Heart left ventricle (tissue), 16 donors: ENCODE measurements at regions not wholly inside any gene's neighbourhood (a gene's known extent, or its start where the extent isn't known, plus 50 kb on each side); places are given as distances from the start of the nearest gene placed in this dataset.

Experiments used
- ATAC-seq, 4 donors: fragments of 200-7000 bp; cut with Tn5 transposase; one replicate each; pipeline ENCODE4 v1.9.1; 2020 to 2022; ENCODE audit warnings: moderate library complexity in 4 of 4, mild to moderate bottlenecking in 3 of 4, moderate number of reproducible peaks in 1 of 4
- DNase-seq, 5 donors: peaks; one replicate each; pipeline ENCODE4 v3.0.0-alpha.2; 2020
- H3K27ac ChIP-seq, 12 donors: fragments of 200-600 bp; sonication (generic) in 4 of 12; one replicate each; pipeline versions ENCODE4 v1.5.0 to v1.8.0; 2016 to 2022; ENCODE audit warnings: mild to moderate bottlenecking in 2 of 12
- H3K27me3 ChIP-seq, 9 donors: fragments of 200-600 bp; sonication (generic) in 2 of 9; one replicate each; pipeline versions ENCODE4 v1.5.1 to v1.8.0; 2016 to 2022; ENCODE audit warnings: mild to moderate bottlenecking in 3 of 9
- H3K36me3 ChIP-seq, 9 donors: fragments of 200-600 bp; sonication (generic) in 2 of 9; one replicate each; pipeline versions ENCODE4 v1.5.0 to v1.8.0; 2018 to 2022; ENCODE audit warnings: mild to moderate bottlenecking in 2 of 9
- H3K4me1 ChIP-seq, 12 donors: fragments of 200-600 bp; sonication (generic) in 4 of 12; one replicate each; pipeline versions ENCODE4 v1.5.0 to v1.8.0; 2016 to 2022; ENCODE audit warnings: mild to moderate bottlenecking in 3 of 12
- H3K4me3 ChIP-seq, 12 donors: fragments of 200-600 bp; sonication (generic) in 4 of 12; one replicate each; pipeline versions ENCODE4 v1.5.0 to v1.8.0; 2017 to 2022; ENCODE audit warnings: mild to moderate bottlenecking in 9 of 12, moderate library complexity in 4 of 12
- H3K9me3 ChIP-seq, 12 donors: fragments of 200-600 bp; sonication (generic) in 4 of 12; one replicate each; pipeline versions ENCODE4 v1.5.0 to v1.8.0; 2016 to 2022; ENCODE audit warnings: mild to moderate bottlenecking in 1 of 12
- POLR2A ChIP-seq, 2 donors: fragments of 450-650 bp; IDR thresholded peaks; one replicate each; pipeline ENCODE4 v1.6.1; 2017; ENCODE audit warnings: antibody characterized with exemption in 2 of 2, mild to moderate bottlenecking in 2 of 2, moderate library complexity in 2 of 2
- WGBS, 4 donors: extraction: QIAGEN DNeasy Blood & Tissue Kit in 2 of 4; methylation state at CpG; one replicate each; pipeline versions ENCODE4 v1.1.5 to v1.1.7; 2013 to 2018; 5-methylcytosine and 5-hydroxymethylcytosine counted together
- intact Hi-C, 10 donors: fragments of 100-400 bp; cut with DNase I; formaldehyde crosslinking; loops; one replicate each; pipeline versions ENCODE4 v1.11.1 to v1.14.2; 2022
- TF ChIP-seq, protein P1 (sequence below), 12 donors: fragments of 200-600 bp; sonication (generic) in 4 of 12; IDR thresholded peaks; one replicate each; pipeline versions ENCODE4 v1.5.0 to v1.8.0; 2018 to 2022; ENCODE audit warnings: antibody characterized with exemption in 12 of 12, mild to moderate bottlenecking in 5 of 12
- donor health status: ischemic (EF 13 %, LVEDD 7.1; RV severe dilation, severe dysfunction).
- donor health status: healthy with polysubstance abuse.
- donor health status: DM: no; HTN: yes; CAD: no.
- donor health status: DM: no; HTN: no; CAD: no.
- donor health status: ischemic (EF 25% LVEDD 6.9; RV normal size, moderate dysfunction).
- donor health status: ischemic (EF 25% LVEDD 5.7; RV mildly dilated, moderate dysfunction).
- donor health status: healthy.
- donor health status: DM: yes; HTN: yes; CAD: no.
- donor health status: ischemic (EF 35%, LVEDD 5.7; RV mildly dilated, moderate dysfunction).
- donor health status: nonischemic (EF 11% LVEDD 7.7; RV severe dilation, severe dysfunction).
- donor health status: DM: yes; HTN: yes; CAD: no.
- donor health status: PGD.
- donor health status: ischemic (EF 29% LVEDD 5.4; RV normal size, mild dysfunction).
- donor health status: nonischemic (EF 23%, LVEDD 6.1; RV moderate dilation, normal function).

DNA sequence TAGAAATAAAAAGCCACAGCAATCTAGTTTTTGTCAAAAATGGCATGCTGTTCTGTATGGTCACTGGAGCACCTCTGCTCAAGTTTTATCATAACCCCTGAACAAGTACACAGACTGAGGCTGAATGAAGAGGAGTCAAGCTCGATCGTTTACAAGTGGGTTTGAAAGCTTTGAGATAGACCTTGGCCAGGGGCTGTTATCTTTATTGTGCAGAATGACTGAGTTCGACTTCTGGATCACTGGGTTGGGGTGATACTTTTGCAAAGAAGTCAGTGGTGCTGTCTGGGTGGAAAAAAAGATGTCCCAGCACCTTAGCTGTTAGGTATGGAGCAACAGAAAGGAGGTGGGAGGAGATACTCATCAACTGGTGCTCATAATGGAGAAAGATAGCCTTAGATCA lies 446.0 kb downstream of the HACE1 start:
- intact Hi-C loops, result no loop called here
- no peak for ATAC-seq
- 68 to 76% (median 71%) methylated on average over 3 of the region's 3 CpGs for WGBS, 4 donors

DNA sequence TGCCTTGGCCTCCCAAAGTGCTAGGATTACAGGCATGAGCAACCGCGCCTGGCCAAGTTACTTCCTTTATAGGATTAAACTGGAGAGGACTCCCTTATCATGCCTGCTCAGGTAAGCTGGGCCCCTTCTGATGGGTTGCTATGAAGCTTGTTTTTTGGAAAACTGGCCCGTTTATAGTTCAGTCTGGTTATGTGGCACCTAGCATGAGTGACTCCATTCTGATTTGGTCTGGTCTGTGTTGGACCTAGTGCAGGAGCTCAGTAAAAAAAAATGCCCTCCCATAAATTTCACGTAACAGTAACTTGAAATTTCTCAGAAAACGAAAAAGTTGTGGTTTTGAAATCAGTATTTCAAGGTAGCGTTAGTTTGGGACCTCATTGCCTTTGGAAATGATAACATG lies 448.4 kb downstream of the HACE1 start:
- TF ChIP-seq POLR2A (IDR thresholded peaks at IDR 0.05), result no peak
- TF ChIP-seq, protein P1, sequence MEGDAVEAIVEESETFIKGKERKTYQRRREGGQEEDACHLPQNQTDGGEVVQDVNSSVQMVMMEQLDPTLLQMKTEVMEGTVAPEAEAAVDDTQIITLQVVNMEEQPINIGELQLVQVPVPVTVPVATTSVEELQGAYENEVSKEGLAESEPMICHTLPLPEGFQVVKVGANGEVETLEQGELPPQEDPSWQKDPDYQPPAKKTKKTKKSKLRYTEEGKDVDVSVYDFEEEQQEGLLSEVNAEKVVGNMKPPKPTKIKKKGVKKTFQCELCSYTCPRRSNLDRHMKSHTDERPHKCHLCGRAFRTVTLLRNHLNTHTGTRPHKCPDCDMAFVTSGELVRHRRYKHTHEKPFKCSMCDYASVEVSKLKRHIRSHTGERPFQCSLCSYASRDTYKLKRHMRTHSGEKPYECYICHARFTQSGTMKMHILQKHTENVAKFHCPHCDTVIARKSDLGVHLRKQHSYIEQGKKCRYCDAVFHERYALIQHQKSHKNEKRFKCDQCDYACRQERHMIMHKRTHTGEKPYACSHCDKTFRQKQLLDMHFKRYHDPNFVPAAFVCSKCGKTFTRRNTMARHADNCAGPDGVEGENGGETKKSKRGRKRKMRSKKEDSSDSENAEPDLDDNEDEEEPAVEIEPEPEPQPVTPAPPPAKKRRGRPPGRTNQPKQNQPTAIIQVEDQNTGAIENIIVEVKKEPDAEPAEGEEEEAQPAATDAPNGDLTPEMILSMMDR (IDR thresholded peaks at IDR 0.05), result no peak
- no peak for ATAC-seq
- DNase-seq, result no peak
- intact Hi-C loops, result no loop called here
- 79 to 81% (median 81%) methylated on average over 6 of the region's 6 CpGs for WGBS, 4 donors
- H3K9me3 ChIP-seq, result no peaks in the 10 kb centered on the region
- H3K36me3 ChIP-seq, result no peaks in the 10 kb centered on the region
- H3K27me3 ChIP-seq, result no peaks in the 10 kb centered on the region
- no peak overlapping the region for H3K4me3 ChIP-seq
- H3K27ac ChIP-seq, result no peak overlapping the region
- no peaks in the 10 kb centered on the region for H3K4me1 ChIP-seq

More for the DNA sequence above, 446.0 kb downstream of the HACE1 start:
- H3K4me1 ChIP-seq, result no peaks in the 10 kb centered on the region
- TF ChIP-seq, protein P1 (IDR thresholded peaks at IDR 0.05), result no peak
- no peak for TF ChIP-seq POLR2A (IDR thresholded peaks at IDR 0.05)
- H3K27me3 ChIP-seq, result no peaks in the 10 kb centered on the region
- H3K36me3 ChIP-seq, result no peaks in the 10 kb centered on the region
- H3K4me3 ChIP-seq, result no peak overlapping the region
- no peaks in the 10 kb centered on the region for H3K9me3 ChIP-seq
- no peak for DNase-seq
- H3K27ac ChIP-seq, result no peak overlapping the region

DNA sequence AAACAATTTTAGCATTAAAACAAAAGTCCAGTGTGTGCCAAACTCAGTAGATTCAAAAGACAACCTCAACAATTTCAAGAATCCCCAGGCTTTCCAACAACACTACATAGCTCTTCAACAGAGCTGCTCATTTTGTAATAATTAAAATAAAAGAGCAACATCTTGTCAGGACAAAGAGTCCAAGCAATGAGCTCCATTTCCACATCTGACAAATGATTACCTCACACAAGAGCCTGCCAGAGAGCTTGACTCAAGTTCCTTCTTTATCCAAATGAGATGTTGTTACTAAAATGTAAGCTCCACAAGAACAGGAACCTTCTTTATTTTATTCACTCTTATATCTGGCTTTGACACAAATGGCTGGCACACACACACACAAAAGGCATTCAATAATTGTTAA lies 449.8 kb downstream of the HACE1 start:
- TF ChIP-seq, protein P1 (IDR thresholded peaks at IDR 0.05), result no peak
- no peak for TF ChIP-seq POLR2A (IDR thresholded peaks at IDR 0.05)
- intact Hi-C loops, result no loop called here
- no peaks in the 10 kb centered on the region for H3K27me3 ChIP-seq
- no peaks in the 10 kb centered on the region for H3K36me3 ChIP-seq
- DNase-seq, result no peak
- H3K27ac ChIP-seq, result no peak overlapping the region
- no peak for ATAC-seq
- H3K9me3 ChIP-seq, result no peaks in the 10 kb centered on the region
- H3K4me1 ChIP-seq, result no peaks in the 10 kb centered on the region
- no peak overlapping the region for H3K4me3 ChIP-seq

DNA sequence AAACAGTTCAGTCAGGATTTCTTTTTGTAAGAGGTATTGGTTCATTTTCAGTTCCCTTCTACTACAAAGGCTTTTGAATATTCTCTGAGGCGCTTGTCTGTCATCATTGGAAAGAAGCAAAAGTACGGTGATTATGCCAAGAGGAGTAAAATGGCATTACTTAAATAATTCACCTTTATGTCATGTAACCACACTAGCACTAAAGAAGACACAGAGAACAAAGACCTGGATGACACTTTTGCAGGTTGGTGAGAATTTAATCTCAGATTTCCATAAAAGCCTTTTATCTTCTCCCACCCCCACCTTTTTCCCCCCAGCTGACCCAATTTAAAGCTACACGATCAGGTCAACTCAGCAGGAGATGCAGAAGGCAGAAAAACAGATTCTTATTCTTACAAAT lies 451.8 kb downstream of the HACE1 start:
- TF ChIP-seq, protein P1 (IDR thresholded peaks at IDR 0.05), result no peak
- TF ChIP-seq POLR2A (IDR thresholded peaks at IDR 0.05), result no peak
- Histone ChIP-seq H3K9me3 (no peaks in the 10 kb centered on the region), H3K27ac (no peak overlapping the region), H3K27me3 (no peaks in the 10 kb centered on the region), H3K36me3 (no peaks in the 10 kb centered on the region), H3K4me1 (no peaks in the 10 kb centered on the region), H3K4me3 (no peak overlapping the region)
- intact Hi-C loops, result no loop called here
- DNase-seq (no peak), ATAC-seq (no peak)
- 60 to 66% (median 64%) methylated on average over 3 of the region's 3 CpGs for WGBS, 4 donors
